ENCODE measurements at regions not wholly inside any gene's neighbourhood (a gene's known extent, or its start where the extent isn't known, plus 50 kb on each side); places are given as distances from the start of the nearest gene placed in this dataset.

DNA sequence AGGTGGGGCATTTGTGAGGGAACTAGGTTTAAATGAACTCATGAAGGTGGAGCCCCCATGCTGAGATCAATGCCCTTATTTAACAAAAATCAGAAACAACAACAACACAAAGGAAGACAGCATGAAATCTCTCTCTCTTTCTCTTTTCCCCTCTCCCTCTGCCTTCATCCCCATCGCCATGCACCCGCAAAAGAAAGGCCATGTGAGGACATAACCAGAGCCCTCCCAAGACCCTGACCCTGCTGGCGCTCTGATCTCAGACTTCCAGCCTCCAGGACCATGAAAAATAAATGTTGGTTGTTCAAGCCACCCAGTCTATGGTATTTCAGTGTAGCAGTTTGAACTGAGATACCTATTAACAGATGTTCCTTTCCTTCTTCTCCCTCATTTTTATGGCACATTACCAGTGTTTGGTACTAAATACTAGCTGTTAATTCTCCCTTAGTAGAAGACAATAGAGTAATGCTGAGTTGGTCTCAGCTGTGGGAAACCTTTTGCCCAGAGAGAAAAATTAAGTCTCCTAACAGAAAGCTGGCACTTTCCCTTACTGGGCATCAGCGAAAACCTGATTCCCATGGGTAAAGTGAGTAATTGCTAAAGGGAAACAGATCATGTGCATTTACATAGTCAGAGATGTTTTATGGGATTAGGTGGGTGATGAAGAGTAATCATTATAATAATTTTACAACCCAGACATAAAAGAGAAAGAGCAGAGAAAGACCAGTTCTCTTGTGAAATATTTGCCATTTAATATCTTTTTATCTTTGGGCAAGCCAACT, 264.0 kb upstream of the PLEKHG7 start:
- DNase-seq (ENCODE audit: low read depth in 4 of 4, low spot score in 3 of 4): no peak

DNA sequence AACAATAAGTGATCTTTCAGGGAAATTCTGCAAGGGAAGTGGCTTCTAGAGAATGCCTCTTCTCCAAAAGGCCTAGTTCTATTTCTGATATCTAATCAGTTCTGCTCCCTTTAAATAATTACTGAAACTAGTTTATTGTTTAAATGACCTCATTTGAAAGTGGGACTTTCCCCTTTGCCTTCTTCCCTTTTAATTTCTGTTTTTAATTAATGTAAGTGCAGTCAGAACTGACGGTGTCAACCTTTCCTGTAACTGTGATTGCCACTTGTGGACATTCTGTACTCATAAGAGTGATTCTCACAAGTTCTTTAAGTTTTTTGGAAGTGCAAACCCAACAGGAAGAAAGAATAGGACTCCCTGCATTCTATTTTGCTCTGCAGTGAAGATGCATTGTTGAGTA, 265.3 kb upstream of the PLEKHG7 start:
- DNase-seq (ENCODE audit: low read depth in 4 of 4, low spot score in 3 of 4): no peak

DNA sequence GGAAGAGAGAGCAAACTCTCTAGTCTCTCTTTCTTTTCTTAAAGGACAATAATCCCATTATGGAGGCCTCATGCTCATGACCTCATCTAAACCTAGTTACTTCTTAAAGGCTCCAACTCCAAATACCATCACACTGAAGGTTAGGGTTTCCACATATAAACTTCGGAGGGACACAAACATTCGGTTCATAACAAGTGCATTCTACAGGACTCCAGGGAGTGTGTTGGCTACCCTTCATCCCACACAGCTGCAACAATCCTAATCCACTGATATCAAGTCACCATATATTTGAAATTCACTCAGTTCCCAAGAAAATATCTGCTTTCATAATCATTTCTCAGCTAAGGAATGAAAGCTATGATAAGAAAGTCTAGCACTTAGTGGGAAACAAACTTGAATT, 265.9 kb upstream of the PLEKHG7 start:
- no peak for DNase-seq (ENCODE audit: low read depth in 4 of 4, low spot score in 3 of 4)

- DNase-seq (ENCODE audit: low read depth in 4 of 4, low spot score in 3 of 4): no peak
Observed at GRCh38 chr12:92434607-92435025, 268.2 kb upstream of the PLEKHG7 start.

GRCh38 chr12:92432724-92433441, 269.9 kb upstream of the PLEKHG7 start:
- no peak for DNase-seq (ENCODE audit: low read depth in 4 of 4, low spot score in 3 of 4)

DNA sequence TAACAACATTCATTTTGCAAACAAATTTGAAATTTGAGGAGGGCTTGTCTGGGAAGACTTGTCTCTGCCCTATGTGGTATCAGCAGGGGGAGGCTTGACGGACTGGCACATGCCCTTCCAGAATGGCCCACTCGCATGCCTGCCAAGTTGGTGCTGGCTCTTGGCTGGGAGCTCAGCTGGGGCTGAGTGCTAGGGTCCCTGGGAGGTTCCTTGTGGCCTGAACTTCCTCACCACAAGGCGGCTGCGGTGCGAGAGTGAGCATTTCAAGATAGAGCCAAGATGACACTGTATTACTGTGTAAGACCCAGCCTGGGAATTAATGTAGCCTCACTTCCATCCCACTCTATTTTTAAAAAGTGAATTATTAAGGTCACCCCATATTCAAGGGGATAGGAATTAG, 271.6 kb upstream of the PLEKHG7 start:
- DNase-seq (ENCODE audit: low read depth in 4 of 4, low spot score in 3 of 4): no peak

GRCh38 chr12:92426332-92426731, 276.5 kb upstream of the PLEKHG7 start:
- DNase-seq (ENCODE audit: low read depth in 4 of 4, low spot score in 3 of 4): no peak

DNA sequence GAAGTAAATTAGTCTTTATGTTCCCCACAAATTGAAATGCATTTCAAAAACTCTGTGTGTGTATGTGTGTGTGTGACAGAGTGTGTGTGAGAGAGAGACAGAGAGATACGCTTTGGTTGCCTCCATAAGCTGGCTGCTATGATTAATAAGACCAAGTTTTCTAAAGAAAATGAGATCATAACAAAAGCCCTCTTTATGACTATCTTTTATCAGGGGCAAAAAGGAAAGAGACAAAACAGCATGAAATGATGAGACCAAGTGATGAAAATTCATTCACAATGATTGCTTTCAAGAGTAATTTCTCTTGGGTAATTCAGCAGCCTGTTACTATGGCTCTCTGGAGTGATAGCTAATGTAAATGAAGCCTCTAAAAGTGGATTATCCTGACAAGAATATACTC, 277.6 kb upstream of the PLEKHG7 start:
- DNase-seq (ENCODE audit: low read depth in 4 of 4, low spot score in 3 of 4): no peak

DNA sequence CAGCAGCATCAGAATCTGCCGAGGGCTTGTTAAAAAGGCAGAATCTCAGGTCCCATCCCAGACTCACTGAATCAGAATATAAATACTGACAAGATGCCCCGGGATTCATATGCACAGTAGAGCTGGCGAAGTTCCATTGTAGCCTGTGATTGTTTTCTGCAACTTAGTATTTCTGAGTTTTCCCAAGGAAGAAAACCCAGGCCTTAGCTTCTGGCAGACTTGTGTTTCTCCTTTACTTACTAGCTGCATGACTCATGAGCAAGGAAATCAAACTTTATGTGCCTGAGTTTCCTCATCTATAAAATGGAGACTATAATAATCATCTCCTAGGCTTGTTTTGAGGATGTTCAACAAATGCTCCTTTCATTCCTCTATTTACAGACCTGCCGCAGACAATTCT, 278.5 kb upstream of the PLEKHG7 start:
- DNase-seq (ENCODE audit: low read depth in 4 of 4, low spot score in 3 of 4): no peak

- no peak for DNase-seq (ENCODE audit: low read depth in 4 of 4, low spot score in 3 of 4)
Observed at GRCh38 chr12:92421701-92422100, 276.1 kb upstream of the BTG1 start.

DNA sequence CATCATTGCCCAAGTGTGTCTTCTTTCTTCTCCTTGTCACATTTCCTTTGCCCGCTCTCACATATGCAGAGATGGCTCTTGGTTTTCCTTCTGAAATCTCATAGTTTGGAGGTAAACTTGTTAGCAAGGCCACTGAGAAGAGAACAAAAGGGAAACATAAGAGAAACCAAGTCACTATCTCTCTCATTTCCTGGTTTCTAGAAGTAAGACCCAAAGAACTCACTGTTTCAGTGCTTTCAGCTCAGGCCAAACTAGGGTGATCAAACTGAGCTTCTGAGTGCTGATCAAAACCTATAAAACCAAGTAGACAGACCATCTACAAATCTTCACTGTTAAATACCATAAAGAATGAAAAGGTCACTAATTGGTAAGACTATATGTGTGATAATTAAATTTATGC, 275.4 kb upstream of the BTG1 start:
- no peak for DNase-seq (ENCODE audit: low read depth in 4 of 4, low spot score in 3 of 4)

DNA sequence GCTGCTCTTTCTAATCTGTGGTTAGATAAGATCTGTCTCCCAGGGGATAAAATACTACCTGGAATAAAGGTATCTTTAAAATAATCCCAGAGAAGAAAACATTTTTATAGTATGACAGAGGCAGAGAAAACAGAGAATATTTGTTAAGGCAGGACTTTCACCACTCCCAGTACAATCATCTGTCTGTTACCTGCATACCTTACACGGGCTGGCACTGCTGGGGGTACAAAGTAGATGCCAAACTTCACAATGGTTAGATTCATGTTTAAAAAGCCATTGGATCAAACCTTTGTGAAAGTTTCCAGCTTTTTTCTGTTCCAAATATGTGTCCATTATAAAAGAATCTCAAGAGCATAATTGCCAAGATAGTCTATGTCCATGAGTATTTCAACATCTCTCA, 273.6 kb upstream of the BTG1 start:
- no peak for DNase-seq (ENCODE audit: low read depth in 4 of 4, low spot score in 3 of 4)

GRCh38 chr12:92418381-92418780, 272.7 kb upstream of the BTG1 start:
- no peak for DNase-seq (ENCODE audit: low read depth in 4 of 4, low spot score in 3 of 4)

DNA sequence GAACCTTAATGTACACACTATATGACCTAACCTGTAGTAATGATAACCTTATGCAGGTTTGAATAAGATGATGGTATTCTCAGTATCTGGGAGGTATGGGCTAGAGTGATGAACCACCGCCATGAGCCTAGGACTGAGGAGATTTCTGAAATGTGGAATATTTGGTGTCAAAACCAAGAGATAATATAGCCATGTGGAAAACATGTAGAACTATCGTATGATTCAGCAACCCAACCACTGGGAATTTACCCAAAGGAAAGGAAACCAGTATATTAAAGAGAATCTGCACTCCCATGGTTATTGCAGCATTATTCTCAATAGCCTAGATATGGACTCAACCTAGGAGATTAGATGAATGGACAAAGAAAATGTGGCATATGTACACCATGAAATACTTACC, 271.7 kb upstream of the BTG1 start:
- no peak for DNase-seq (ENCODE audit: low read depth in 4 of 4, low spot score in 3 of 4)

- no peak for DNase-seq (ENCODE audit: low read depth in 4 of 4, low spot score in 3 of 4)
Observed at GRCh38 chr12:92416385-92416812, 270.8 kb upstream of the BTG1 start.

DNA sequence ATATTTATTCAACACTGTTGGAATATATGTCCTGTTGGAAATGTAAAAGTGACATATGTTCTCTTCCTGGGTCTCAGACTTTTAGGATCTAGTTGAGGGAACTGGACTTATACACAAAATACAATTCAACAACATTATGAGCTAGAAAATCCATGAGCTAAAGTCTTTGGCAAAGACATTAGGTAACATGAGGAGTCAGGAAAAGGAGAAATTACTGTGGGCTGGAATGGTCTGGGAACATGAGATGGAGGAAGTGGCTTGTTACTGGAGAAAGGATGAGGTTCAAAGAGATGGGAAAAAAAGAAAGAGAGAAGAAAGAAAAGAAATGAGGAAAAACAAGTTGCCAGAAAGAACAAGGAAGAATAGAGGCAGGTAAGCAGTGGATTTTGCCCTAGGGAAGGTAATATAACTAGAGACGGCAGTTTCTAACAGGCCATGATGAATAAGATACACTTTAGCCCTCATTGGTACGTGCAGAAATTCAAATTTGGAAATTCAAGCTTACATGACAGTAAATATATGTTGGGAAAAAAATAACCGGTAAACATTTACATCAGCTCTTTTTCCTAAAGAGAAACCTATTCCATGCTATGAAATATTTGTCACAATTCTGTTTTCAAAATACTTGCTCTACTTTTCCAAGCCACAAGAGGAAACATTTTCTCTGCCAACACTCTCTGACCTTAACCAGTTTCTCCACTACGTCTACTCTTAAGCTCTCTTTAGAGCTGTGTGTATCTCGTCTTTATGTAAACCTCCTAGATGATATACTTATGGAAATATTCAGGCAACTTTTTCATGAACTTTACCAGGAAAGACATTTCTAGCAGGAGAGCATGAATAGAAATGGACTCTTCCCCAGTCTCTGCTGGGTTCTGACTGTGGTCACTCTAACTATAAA, 268.8 kb upstream of the BTG1 start:
- DNase-seq (ENCODE audit: low read depth in 4 of 4, low spot score in 3 of 4): no peak

DNA sequence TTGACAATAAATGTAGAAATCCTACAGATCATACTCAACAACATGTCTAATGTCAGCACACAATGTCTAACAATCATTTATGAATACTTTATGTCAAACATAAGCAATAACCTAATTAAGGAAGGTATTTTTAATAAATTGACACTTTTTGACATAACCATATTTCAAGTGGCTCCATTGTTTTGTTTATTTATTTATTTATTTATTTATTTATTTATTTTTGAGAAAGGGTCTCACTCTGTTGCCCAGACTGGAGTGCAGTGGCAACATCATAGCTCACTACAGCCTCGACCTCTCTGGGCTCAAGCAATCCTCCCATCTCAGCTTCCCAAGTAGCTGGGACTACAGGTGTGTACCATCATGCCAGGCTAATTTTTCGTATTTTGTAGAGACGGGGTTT, 267.6 kb upstream of the BTG1 start:
- no peak for DNase-seq (ENCODE audit: low read depth in 4 of 4, low spot score in 3 of 4)

DNA sequence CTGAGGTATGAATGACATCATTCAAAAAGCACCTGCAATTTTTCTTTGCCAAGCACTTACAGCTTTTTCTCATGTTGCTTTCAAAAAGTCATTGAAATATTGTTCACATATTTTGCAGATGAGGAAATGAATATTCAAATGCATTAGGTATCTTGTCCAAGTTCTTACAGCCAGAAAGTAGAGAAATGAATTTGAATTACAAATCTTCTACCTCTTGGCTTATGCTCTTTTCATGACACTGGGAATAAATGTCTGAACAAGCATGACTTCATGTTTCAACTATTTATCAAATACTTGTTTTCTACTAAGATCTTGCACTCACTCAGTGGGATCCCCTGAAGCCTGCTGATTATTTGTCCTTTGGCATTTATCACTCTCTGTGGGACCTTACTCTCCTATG, 267.2 kb upstream of the BTG1 start:
- no peak for DNase-seq (ENCODE audit: low read depth in 4 of 4, low spot score in 3 of 4)

- DNase-seq (ENCODE audit: low read depth in 4 of 4, low spot score in 3 of 4): no peak
Observed at GRCh38 chr12:92411687-92412086, 266.0 kb upstream of the BTG1 start.

DNA sequence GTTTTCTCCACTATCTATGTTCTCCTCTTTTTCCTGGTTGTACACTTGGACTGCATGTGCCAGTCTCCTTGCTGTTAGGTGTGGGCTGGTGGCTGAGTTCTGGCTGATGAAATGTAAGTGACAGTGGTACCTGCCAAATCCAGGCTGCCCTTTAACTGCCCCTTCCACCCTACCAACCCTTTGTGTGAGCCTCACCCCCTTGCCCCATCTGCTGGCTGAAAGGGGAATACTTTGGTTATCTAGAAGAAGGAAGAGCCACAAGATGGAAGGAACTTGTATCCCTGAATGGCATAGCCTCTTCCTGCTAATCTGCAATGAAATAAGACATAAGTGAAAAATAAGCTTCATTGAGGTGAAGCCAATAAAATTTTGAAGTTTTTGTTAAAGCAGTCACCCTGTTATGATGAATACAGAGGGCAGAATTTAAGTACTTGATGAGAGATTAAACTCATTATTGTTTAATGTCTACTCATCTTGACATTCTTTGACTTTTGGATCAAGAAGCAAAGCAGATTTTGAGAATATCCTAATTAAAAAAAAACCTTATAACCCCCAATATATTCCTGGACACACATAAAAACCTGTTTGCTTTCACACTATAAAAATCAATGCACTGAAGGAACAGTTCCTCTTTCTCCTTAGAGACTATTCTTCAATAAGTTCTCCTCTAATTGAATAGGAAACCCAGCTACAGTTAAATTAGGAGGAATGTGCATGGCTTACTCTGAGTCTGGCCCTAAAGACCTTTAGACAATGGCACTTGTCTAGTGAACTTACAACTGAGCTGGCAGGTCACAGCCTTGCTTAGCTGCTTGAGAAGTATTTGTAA, 262.6 kb upstream of the BTG1 start:
- no peak for DNase-seq (ENCODE audit: low read depth in 4 of 4, low spot score in 3 of 4)

Data from right renal pelvis (tissue), 4 donors.